ENCODE measurements at regions not wholly inside any gene's neighbourhood (a gene's known extent, or its start where the extent isn't known, plus 50 kb on each side); places are given as distances from the start of the nearest gene placed in this dataset.

- TF ChIP-seq EZH2phosphoT487 (IDR thresholded peaks at IDR 0.05; ENCODE audit: borderline replicate concordance) = no peak
- TF ChIP-seq, protein P1, sequence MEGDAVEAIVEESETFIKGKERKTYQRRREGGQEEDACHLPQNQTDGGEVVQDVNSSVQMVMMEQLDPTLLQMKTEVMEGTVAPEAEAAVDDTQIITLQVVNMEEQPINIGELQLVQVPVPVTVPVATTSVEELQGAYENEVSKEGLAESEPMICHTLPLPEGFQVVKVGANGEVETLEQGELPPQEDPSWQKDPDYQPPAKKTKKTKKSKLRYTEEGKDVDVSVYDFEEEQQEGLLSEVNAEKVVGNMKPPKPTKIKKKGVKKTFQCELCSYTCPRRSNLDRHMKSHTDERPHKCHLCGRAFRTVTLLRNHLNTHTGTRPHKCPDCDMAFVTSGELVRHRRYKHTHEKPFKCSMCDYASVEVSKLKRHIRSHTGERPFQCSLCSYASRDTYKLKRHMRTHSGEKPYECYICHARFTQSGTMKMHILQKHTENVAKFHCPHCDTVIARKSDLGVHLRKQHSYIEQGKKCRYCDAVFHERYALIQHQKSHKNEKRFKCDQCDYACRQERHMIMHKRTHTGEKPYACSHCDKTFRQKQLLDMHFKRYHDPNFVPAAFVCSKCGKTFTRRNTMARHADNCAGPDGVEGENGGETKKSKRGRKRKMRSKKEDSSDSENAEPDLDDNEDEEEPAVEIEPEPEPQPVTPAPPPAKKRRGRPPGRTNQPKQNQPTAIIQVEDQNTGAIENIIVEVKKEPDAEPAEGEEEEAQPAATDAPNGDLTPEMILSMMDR (conservative IDR thresholded peaks at IDR 0.05; ENCODE audit: low read length) = no peak
Observed at GRCh38 chr17:63347475-63347874, 98.6 kb downstream of the CYB561 start.
